KMS-11 (cell line): ENCODE measurements at regions not wholly inside any gene's neighbourhood (a gene's known extent, or its start where the extent isn't known, plus 50 kb on each side); places are given as distances from the start of the nearest gene placed in this dataset.

Source experiments
- H2AFZ ChIP-seq: fragments of 200-600 bp; sonication (generic); 2 replicates; pipeline ENCODE4 v1.6.1; 2016; ENCODE audit warnings: antibody characterized with exemption, mixed run types, low read depth
- H3K27ac ChIP-seq: fragments of 200-600 bp; sonication (generic); 2 replicates; pipeline ENCODE4 v1.6.1; 2016; ENCODE audit warnings: mild to moderate bottlenecking, mixed run types
- H3K27me3 ChIP-seq: fragments of 200-600 bp; sonication (generic); 2 replicates; pipeline ENCODE4 v1.6.1; 2017; ENCODE audit warnings: mild to moderate bottlenecking, low read depth, mixed run types, moderate library complexity; ENCODE audit not compliant: insufficient read depth
- H3K36me3 ChIP-seq: fragments of 200-600 bp; sonication (generic); 2 replicates; pipeline ENCODE4 v1.6.1; 2017; ENCODE audit warnings: mild to moderate bottlenecking, mixed run types; ENCODE audit not compliant: insufficient read depth
- H3K4me1 ChIP-seq: fragments of 200-600 bp; sonication (generic); 2 replicates; pipeline ENCODE4 v1.6.1; 2016; ENCODE audit warnings: mild to moderate bottlenecking, low read depth, mixed run types; ENCODE audit not compliant: poor library complexity, severe bottlenecking
- H3K4me2 ChIP-seq: fragments of 200-600 bp; sonication (generic); 2 replicates; pipeline ENCODE4 v1.7.0; 2016; ENCODE audit warnings: mild to moderate bottlenecking, mixed run types
- H3K4me3 ChIP-seq: fragments of 200-600 bp; sonication (generic); IDR thresholded peaks from 2 replicates; pipeline ENCODE4 v1.6.1; 2017; ENCODE audit warnings: low read depth, low read length, mixed read lengths; ENCODE audit not compliant: insufficient read depth
- H3K79me2 ChIP-seq: fragments of 200-600 bp; sonication (generic); 2 replicates; pipeline ENCODE4 v1.6.1; 2016; ENCODE audit warnings: low read depth, mixed run types; ENCODE audit not compliant: insufficient read depth
- H3K9ac ChIP-seq: fragments of 200-600 bp; sonication (generic); 2 replicates; pipeline ENCODE4 v1.6.1; 2016; ENCODE audit warnings: mild to moderate bottlenecking, mixed run types
- H4K20me1 ChIP-seq: fragments of 200-600 bp; sonication (generic); 2 replicates; pipeline ENCODE4 v1.6.1; 2016; ENCODE audit warnings: mild to moderate bottlenecking, mixed run types; ENCODE audit not compliant: insufficient read depth
- CTCF ChIP-seq: fragments of 200-600 bp; sonication (generic); conservative IDR thresholded peaks from 2 replicates; pipeline ENCODE4 v1.6.1; 2017; ENCODE audit warnings: low read depth, mild to moderate bottlenecking, antibody characterized with exemption, low read length, moderate library complexity, mixed read lengths

GRCh38 chr9:124105266-124105665, 93.7 kb downstream of the LHX2 start:
- H3K27me3 ChIP-seq, result no peaks in the 10 kb centered on the region
- no peaks in the 10 kb centered on the region for H3K4me1 ChIP-seq
- no peak overlapping the region for H2AFZ ChIP-seq
- no peak overlapping the region for H3K4me2 ChIP-seq
- H3K27ac ChIP-seq, result no peak overlapping the region
- no peak overlapping the region for H3K4me3 ChIP-seq
- H3K79me2 ChIP-seq, result no peaks in the 10 kb centered on the region
- no peaks in the 10 kb centered on the region for H3K36me3 ChIP-seq
- no peaks in the 10 kb centered on the region for H4K20me1 ChIP-seq
- no peak overlapping the region for H3K9ac ChIP-seq
- TF ChIP-seq CTCF, result no peak

GRCh38 chr9:124108216-124108615, 96.6 kb downstream of the LHX2 start:
- no peak for TF ChIP-seq CTCF
- no peaks in the 10 kb centered on the region for H3K36me3 ChIP-seq
- no peak overlapping the region for H3K4me3 ChIP-seq
- H3K4me2 ChIP-seq, result no peak overlapping the region
- no peaks in the 10 kb centered on the region for H3K27me3 ChIP-seq
- H3K4me1 ChIP-seq, result no peaks in the 10 kb centered on the region
- no peaks in the 10 kb centered on the region for H3K79me2 ChIP-seq
- H4K20me1 ChIP-seq, result no peaks in the 10 kb centered on the region
- no peak overlapping the region for H3K27ac ChIP-seq
- no peak overlapping the region for H3K9ac ChIP-seq
- no peak overlapping the region for H2AFZ ChIP-seq

DNA sequence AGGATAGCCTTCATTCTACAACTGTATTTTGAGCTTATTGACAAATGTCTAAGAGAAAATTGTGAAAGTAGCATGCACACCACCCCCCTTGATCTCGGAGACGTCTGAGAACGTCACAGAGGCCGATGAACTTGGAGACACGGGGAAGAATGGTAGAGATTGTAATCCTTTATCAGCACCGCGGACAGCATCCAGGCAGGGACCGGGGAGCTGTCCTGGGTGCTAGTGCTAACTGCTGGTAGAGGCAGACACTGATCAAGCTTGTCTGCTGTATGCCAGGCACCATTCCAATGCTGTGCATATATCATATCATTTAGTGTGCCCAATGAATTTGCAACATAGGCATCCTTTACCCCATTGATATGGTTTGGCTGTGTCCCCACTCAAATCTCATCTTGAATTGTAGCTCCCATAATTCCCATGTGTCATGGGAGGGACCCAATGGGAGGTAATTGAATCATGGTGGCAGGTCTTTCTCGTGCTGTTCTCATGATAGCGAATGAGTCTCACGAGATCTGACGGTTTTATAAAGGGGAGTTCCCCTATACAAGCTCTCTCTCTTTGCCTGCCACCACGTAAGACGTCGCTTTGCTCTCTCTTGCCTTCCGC, 98.8 kb downstream of the LHX2 start:
- H2AFZ ChIP-seq, result no peak overlapping the region
- H4K20me1 ChIP-seq, result no peaks in the 10 kb centered on the region
- no peak overlapping the region for H3K9ac ChIP-seq
- H3K4me2 ChIP-seq, result no peak overlapping the region
- H3K4me1 ChIP-seq, result no peaks in the 10 kb centered on the region
- no peaks in the 10 kb centered on the region for H3K79me2 ChIP-seq
- no peak overlapping the region for H3K27ac ChIP-seq
- H3K27me3 ChIP-seq, result no peaks in the 10 kb centered on the region
- H3K36me3 ChIP-seq, result no peaks in the 10 kb centered on the region
- TF ChIP-seq CTCF, result no peak
- no peak overlapping the region for H3K4me3 ChIP-seq

DNA sequence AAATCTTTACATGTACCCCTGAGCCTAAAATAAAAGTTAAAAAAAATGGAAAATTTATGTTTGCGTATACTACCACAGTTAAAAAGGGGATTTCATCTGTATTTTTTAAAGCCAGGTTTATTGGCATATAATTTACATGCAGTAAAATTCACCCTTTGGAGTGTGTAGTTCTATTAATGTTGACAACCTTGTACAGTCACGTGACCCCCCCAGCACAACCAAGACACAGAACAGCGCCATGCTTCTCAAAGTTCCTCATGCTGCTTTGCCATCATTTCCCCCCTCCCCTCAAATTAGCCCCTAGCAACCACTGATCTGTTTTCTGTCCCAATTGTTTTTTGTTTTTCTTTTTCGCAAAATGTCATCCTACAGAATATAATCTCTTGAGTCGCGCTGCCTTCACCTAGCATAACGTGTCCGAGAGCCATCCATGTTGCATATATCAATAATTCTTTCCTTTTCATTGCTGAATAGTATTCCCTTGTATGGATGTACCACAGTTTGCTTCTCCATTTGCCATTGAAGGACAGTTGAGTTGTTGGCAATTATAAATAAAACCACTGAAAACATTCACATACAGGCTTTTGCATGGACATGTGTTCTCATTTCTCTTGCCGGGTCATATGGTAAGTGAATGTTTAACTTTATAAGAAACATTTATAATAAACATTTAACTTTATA, 105.3 kb downstream of the LHX2 start:
- no peaks in the 10 kb centered on the region for H3K4me1 ChIP-seq
- TF ChIP-seq CTCF, result no peak
- H3K36me3 ChIP-seq, result no peaks in the 10 kb centered on the region
- no peak overlapping the region for H3K4me3 ChIP-seq
- H3K27ac ChIP-seq, result no peak overlapping the region
- H2AFZ ChIP-seq, result no peak overlapping the region
- H4K20me1 ChIP-seq, result no peaks in the 10 kb centered on the region
- no peak overlapping the region for H3K9ac ChIP-seq
- H3K27me3 ChIP-seq, result no peaks in the 10 kb centered on the region
- H3K79me2 ChIP-seq, result no peaks in the 10 kb centered on the region
- no peak overlapping the region for H3K4me2 ChIP-seq
